GM18909 (cell line): ENCODE measurements at regions not wholly inside any gene's neighbourhood (a gene's known extent, or its start where the extent isn't known, plus 50 kb on each side); places are given as distances from the start of the nearest gene placed in this dataset.
"Not testable (repeated sequence)": the region's sequence is repeated elsewhere in the genome, so short reads cannot be mapped to it uniquely, and the experiment has no call there.

Experiments used
- ATAC-seq: cut with Tn5 transposase; IDR thresholded peaks from one replicate; pipeline ENCODE4 v1.9.1; 2021; ENCODE audit warnings: mild to moderate bottlenecking; ENCODE audit not compliant: unreplicated experiment, poor library complexity

DNA sequence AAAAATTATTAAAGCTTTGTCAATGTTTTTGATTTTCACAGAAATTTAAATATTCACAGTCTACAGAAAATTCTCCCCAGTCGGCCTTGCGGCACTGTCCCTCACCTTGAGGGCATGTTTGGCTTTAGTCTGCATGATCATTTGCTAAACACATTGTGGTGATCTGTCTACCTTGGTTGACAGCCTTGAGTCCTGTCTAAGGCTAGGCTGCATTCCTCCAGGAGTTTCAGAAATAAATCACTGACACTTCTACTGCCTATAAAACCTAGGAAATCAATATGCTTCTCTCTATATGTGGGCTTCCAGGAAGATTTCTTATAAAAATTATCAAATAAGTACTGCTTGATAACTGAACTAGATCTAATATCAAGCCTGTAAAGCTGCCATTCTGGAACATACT is 430.7 kb upstream of the GRM3 start:
- no peak for ATAC-seq

DNA sequence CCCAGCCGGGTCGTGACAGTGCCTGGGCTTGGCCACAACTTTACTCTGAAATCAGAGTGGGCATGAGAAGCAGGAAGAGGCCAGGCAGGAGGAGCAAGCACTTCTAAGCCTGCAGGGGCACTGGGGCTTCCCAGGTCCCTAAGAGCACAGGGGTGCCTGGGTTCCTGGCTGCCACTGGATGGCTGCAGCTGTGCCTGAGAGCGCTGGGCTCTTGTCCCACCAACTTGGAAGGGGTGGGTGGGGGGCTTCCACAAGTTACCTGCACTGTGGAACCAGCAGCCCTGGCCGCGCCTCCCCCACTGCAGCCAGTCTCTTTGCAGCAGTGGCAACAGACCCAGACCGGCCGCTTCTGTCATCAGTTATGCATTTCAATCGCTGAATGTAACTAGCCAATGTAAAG is 434.7 kb upstream of the GRM3 start:
- no peak for ATAC-seq

GRCh38 chr7:86207740-86208139 is 436.0 kb upstream of the GRM3 start:
- ATAC-seq, result no peak

GRCh38 chr7:86202833-86203232 is 440.9 kb upstream of the GRM3 start:
- ATAC-seq, result no peak

- ATAC-seq, result no peak
These were observed 441.9 kb upstream of the GRM3 start for GRCh38 chr7:86201767-86202166.

GRCh38 chr7:86199881-86200614 is 443.7 kb upstream of the GRM3 start:
- no peak for ATAC-seq

GRCh38 chr7:86190351-86190750 is 453.4 kb upstream of the GRM3 start:
- no peak for ATAC-seq

DNA sequence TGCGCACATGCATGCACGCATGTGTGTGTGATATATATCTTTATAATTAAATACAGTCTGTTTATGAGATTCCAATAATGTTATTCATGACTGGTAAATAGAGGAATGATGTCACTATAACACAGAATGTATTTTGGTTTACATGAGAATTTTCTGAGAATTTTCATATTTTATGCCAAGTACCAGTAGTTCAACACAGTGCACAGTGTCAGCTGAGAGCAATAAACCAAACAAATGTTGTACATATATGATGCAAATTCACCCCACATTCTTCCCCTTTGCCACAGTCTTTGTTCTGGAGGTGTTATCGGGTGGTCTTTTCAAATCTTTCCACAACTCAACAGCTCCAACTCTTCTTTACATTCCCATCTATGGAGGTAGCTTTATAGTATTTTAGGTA is 462.2 kb upstream of the GRM3 start:
- no peak for ATAC-seq

GRCh38 chr7:86164827-86165226 is 478.9 kb upstream of the GRM3 start:
- ATAC-seq, result no peak

- no peak for ATAC-seq
These were observed 485.6 kb upstream of the GRM3 start for GRCh38 chr7:86158111-86158510.

DNA sequence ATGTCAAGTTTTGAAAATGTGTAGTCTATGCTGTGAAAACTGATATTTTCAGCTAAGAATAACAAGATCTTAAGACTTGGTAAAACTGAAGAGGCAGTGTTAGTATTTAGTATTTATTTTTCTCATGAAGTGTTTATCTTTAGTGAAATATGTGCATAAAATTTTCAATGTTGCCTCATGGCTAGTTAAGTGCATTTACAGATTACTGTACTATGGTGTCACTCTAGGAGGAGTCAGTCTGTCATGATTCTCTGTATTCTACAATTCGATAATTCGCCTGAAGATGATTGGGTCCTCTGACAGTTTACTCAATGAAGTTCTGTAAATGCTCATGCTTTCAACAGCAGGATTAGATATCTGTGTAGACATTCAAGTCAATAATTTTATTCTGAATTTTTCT is 488.1 kb upstream of the GRM3 start:
- ATAC-seq, result no peak

GRCh38 chr7:86152926-86153325 is 490.8 kb upstream of the GRM3 start:
- ATAC-seq, result no peak

DNA sequence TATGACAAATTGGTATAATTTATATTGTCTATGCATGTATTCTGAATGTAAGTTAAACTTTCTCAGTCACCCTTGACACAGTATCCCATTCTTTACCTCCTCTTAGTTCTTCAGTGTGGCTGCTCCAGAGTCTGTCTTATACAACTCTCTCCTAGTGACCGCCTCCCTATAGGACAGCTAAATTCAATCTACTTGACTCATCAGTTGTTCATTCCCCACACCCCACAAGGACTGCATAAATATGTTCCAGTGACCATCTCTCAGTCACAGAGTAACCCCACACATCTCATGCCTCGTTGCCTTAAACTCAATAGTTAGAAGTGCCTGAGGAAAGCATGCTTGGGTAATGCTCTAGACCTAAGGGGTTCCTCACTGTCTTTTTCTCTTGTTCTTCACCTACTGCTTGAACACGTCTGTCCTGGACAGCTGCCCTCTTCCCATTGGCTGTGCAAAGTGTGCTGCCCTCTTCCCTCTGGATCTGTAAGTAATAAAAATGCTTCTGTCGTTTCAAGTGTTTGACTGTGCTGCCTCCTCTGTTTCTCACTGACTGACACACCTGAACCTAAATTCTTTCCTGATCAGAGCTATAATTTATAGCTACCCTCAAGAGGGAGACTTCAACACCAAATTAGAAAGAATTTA is 494.6 kb upstream of the GRM3 start:
- no peak for ATAC-seq

- ATAC-seq, result no peak
These were observed 495.2 kb upstream of the GRM3 start for GRCh38 chr7:86148501-86148900.

- ATAC-seq, result no peak
These were observed 506.4 kb upstream of the GRM3 start for GRCh38 chr7:86137343-86137742.

- ATAC-seq, result no peak
These were observed 513.4 kb upstream of the GRM3 start for GRCh38 chr7:86130268-86130667.

DNA sequence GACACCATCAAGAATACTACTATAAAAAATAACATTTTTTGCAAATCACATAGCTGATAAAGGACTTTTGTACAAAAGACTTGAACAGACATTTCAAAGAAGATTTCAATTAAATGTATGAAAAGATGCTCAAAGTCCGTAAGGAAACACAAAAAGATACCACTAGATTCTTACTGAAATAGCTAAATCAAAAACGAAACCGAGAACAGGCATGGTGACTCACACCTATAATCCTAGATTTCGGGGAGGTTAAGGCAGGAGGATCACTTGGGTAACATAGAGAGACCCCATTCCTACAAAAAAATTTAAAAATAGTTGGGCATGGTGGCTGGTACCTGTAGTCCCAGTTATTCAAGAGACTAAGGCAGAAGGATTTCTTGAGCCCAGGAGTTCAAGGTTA is 520.2 kb upstream of the GRM3 start:
- ATAC-seq, result no peak

- no peak for ATAC-seq
These were observed 549.5 kb upstream of the GRM3 start for GRCh38 chr7:86094166-86094669.

DNA sequence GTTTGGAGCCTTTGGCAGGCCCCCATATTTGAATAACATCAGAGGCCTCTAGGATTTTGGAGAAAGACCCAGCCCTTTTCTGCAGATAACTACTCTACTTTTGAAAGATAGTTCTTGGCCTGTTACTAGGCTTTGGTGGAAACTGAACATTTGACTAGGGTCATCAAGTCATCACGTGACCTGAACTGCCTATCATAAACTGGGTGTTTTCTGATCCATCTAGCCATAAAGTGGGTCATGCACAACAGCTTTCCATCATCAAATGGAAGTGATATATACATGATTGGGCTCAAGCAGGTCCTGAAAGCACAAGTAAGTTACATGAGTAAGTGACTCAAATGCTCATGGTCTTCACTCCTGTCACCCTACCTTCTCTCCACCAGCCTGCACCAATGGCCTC is 552.3 kb upstream of the GRM3 start:
- ATAC-seq, result no peak

- no peak for ATAC-seq
These were observed 554.3 kb upstream of the GRM3 start for GRCh38 chr7:86089455-86089854.

GRCh38 chr7:86064572-86064971 is 579.1 kb upstream of the GRM3 start:
- ATAC-seq, result not testable (repeated sequence)

GRCh38 chr7:86058649-86059048 is 585.1 kb upstream of the GRM3 start:
- no peak for ATAC-seq
